Trophoblast cell (in vitro differentiated cells and primary cell): ENCODE measurements at regions not wholly inside any gene's neighbourhood (a gene's known extent, or its start where the extent isn't known, plus 50 kb on each side); places are given as distances from the start of the nearest gene placed in this dataset.

Experiments used
- DNase-seq, 2 donors: peaks; one replicate each; pipeline ENCODE4 v3.0.0-alpha.2; 2016
- H2AFZ ChIP-seq: 2 replicates; pipeline ENCODE4 v1.6.1; 2013; ENCODE audit warnings: low read length, moderate library complexity, mild to moderate bottlenecking; ENCODE audit not compliant: insufficient read depth, poor library complexity
- H2AK5ac ChIP-seq: 2 replicates; pipeline ENCODE4 v1.6.1; 2013; ENCODE audit warnings: mild to moderate bottlenecking, low read length
- H2BK120ac ChIP-seq: 2 replicates; pipeline ENCODE4 v1.6.1; 2013; ENCODE audit warnings: low read length, mild to moderate bottlenecking, moderate library complexity; ENCODE audit not compliant: insufficient read depth, poor library complexity
- H2BK12ac ChIP-seq: 2 replicates; pipeline ENCODE4 v1.6.1; 2013; ENCODE audit warnings: mild to moderate bottlenecking, low read length, moderate library complexity
- H2BK5ac ChIP-seq: 2 replicates; pipeline ENCODE4 v1.6.1; 2013; ENCODE audit warnings: low read length, low read depth, moderate library complexity, mild to moderate bottlenecking; ENCODE audit not compliant: poor library complexity
- H3K14ac ChIP-seq: 2 replicates; pipeline ENCODE4 v1.6.1; 2013; ENCODE audit warnings: mild to moderate bottlenecking, low read length
- H3K18ac ChIP-seq: 2 replicates; pipeline ENCODE4 v1.6.1; 2013; ENCODE audit warnings: mild to moderate bottlenecking, low read length
- H3K23ac ChIP-seq: 2 replicates; pipeline ENCODE4 v1.6.1; 2013; ENCODE audit warnings: low read length
- H3K27ac ChIP-seq: 2 replicates; pipeline ENCODE4 v1.5.1; 2013; ENCODE audit warnings: low read depth, mild to moderate bottlenecking, inconsistent platforms, low read length, moderate library complexity
- H3K27me3 ChIP-seq: 2 replicates; pipeline ENCODE4 v1.6.1; 2013; ENCODE audit warnings: inconsistent platforms, mild to moderate bottlenecking, low read length, moderate library complexity; ENCODE audit not compliant: insufficient read depth
- H3K36me3 ChIP-seq, 2 experiments: 1 replicate in 1 of 2; 2 replicates in 1 of 2; pipeline ENCODE4 v1.6.1; 2013; ENCODE audit warnings: low read length in 2 of 2, mild to moderate bottlenecking in 2 of 2, moderate library complexity in 1 of 2; ENCODE audit not compliant: insufficient read depth in 2 of 2, control insufficient read depth in 1 of 2
- H3K4ac ChIP-seq: 2 replicates; pipeline ENCODE4 v1.6.1; 2013; ENCODE audit warnings: low read depth, mild to moderate bottlenecking, low read length, moderate library complexity
- H3K4me1 ChIP-seq, 2 experiments: 1 replicate in 1 of 2; 2 replicates in 1 of 2; pipeline ENCODE4 v1.6.1; 2013; ENCODE audit warnings: low read length in 2 of 2, mild to moderate bottlenecking in 2 of 2, moderate library complexity in 1 of 2; ENCODE audit not compliant: insufficient read depth in 2 of 2, control insufficient read depth in 1 of 2
- H3K4me2 ChIP-seq: 2 replicates; pipeline ENCODE4 v1.6.1; 2013; ENCODE audit warnings: inconsistent platforms, mild to moderate bottlenecking, low read length, moderate library complexity
- H3K4me3 ChIP-seq: 2 replicates; pipeline ENCODE4 v1.5.1; 2013; ENCODE audit warnings: mild to moderate bottlenecking, low read depth, low read length, inconsistent platforms
- H3K79me1 ChIP-seq: one replicate; pipeline ENCODE4 v1.6.1; 2013; ENCODE audit warnings: low read length
- H3K79me2 ChIP-seq: 2 replicates; pipeline ENCODE4 v1.6.1; 2013; ENCODE audit warnings: low read length, mild to moderate bottlenecking; ENCODE audit not compliant: control insufficient read depth, insufficient read depth, poor library complexity
- H3K9ac ChIP-seq: 2 replicates; pipeline ENCODE4 v1.6.1; 2013; ENCODE audit warnings: mild to moderate bottlenecking, low read length
- H3K9me3 ChIP-seq: 2 replicates; pipeline ENCODE4 v1.6.1; 2013; ENCODE audit warnings: low read depth, mild to moderate bottlenecking, control low read depth, inconsistent platforms, low read length; ENCODE audit not compliant: insufficient read depth
- H4K12ac ChIP-seq: 2 replicates; pipeline ENCODE4 v1.6.1; 2013; ENCODE audit warnings: low read depth, mild to moderate bottlenecking, low read length, moderate library complexity
- H4K8ac ChIP-seq: 2 replicates; pipeline ENCODE4 v1.6.1; 2013; ENCODE audit warnings: low read depth, mild to moderate bottlenecking, low read length, moderate library complexity
- H4K91ac ChIP-seq: one replicate; pipeline ENCODE4 v1.6.1; 2013; ENCODE audit warnings: low read depth, mild to moderate bottlenecking, low read length, moderate library complexity
- WGBS: extraction: QIAGEN DNeasy Blood & Tissue Kit; methylation state at CpG from one replicate; pipeline ENCODE4 v1.1.7; 2013; ENCODE audit warnings: missing lambda C conversion rate; ENCODE audit not compliant: insufficient read length, insufficient coverage; ENCODE audit errors: extremely low coverage; 5-methylcytosine and 5-hydroxymethylcytosine counted together

DNA sequence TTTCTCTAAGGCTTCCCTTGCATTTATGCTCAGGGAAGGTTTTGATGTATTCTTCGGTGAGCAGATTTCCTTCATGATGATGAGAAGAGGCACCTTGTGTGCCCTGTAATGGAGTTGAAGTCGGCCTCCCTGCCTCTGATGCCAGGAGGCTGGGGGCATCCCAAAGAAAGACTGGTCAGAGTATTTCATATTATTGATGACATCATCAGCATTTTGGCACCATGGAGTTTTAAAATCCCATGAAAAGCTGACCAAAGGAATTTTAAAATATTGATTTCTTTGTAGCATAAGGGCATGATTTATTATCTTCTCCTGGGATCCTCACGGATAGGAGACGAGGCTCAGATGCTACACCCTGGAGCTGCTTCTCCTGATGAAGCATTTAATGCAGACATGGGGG is 231.2 kb upstream of the IRX1 start:
- H3K79me1 ChIP-seq: no peaks in the 10 kb centered on the region
- H3K79me2 ChIP-seq: no peaks in the 10 kb centered on the region
- H2BK12ac ChIP-seq: no peak overlapping the region
- no peaks in the 10 kb centered on the region for H3K4me1 ChIP-seq
- H2BK120ac ChIP-seq: no peak overlapping the region
- no peak overlapping the region for H2AK5ac ChIP-seq
- no peak overlapping the region for H3K27ac ChIP-seq
- H2AFZ ChIP-seq: no peak overlapping the region
- no peaks in the 10 kb centered on the region for H3K27me3 ChIP-seq
- no peak overlapping the region for H3K18ac ChIP-seq
- H3K4ac ChIP-seq: no peak overlapping the region
- H3K4me3 ChIP-seq: no peak overlapping the region
- H4K91ac ChIP-seq: no peak overlapping the region
- H3K4me2 ChIP-seq: no peak overlapping the region
- no peak overlapping the region for H3K14ac ChIP-seq
- H3K9ac ChIP-seq: no peak overlapping the region
- no peak overlapping the region for H4K12ac ChIP-seq
- H3K36me3 ChIP-seq: no peaks in the 10 kb centered on the region
- no peak for DNase-seq
- peaks cover 3% of the 10 kb centered on the region for H3K9me3 ChIP-seq
- H2BK5ac ChIP-seq: no peak overlapping the region
- no peak overlapping the region for H3K23ac ChIP-seq
- no peak overlapping the region for H4K8ac ChIP-seq
- WGBS: no CpG with 5 or more reads among the region's 4 CpGs

DNA sequence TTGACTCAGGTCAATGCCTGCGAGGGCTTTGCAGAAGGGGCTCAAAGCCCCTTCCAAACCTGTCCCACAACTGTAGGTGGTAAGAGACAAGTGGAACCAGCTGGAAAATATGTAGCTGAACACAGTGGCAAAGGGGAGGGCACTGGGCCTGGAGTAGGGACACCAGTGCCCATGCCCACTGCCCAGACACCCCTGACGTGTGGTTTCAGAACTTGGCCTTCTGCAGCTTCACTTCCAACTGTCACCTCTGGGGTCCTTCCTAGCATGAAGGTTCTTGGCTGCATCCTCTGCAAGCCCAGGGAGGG is 233.1 kb upstream of the IRX1 start:
- no peak overlapping the region for H4K8ac ChIP-seq
- H3K9me3 ChIP-seq: peaks cover 3% of the 10 kb centered on the region
- no peak overlapping the region for H3K27ac ChIP-seq
- no peak overlapping the region for H4K91ac ChIP-seq
- H3K4me2 ChIP-seq: no peak overlapping the region
- no peak overlapping the region for H2BK120ac ChIP-seq
- H3K14ac ChIP-seq: no peak overlapping the region
- no CpG with 5 or more reads among the region's 2 CpGs for WGBS
- H4K12ac ChIP-seq: no peak overlapping the region
- no peak for DNase-seq
- H3K79me1 ChIP-seq: no peaks in the 10 kb centered on the region
- no peaks in the 10 kb centered on the region for H3K4me1 ChIP-seq
- H2AK5ac ChIP-seq: no peak overlapping the region
- no peak overlapping the region for H2AFZ ChIP-seq
- no peak overlapping the region for H3K23ac ChIP-seq
- H2BK12ac ChIP-seq: no peak overlapping the region
- H3K27me3 ChIP-seq: no peaks in the 10 kb centered on the region
- H3K4ac ChIP-seq: no peak overlapping the region
- H3K79me2 ChIP-seq: no peaks in the 10 kb centered on the region
- no peak overlapping the region for H2BK5ac ChIP-seq
- H3K36me3 ChIP-seq: no peaks in the 10 kb centered on the region
- H3K18ac ChIP-seq: no peak overlapping the region
- no peak overlapping the region for H3K4me3 ChIP-seq
- no peak overlapping the region for H3K9ac ChIP-seq

DNA sequence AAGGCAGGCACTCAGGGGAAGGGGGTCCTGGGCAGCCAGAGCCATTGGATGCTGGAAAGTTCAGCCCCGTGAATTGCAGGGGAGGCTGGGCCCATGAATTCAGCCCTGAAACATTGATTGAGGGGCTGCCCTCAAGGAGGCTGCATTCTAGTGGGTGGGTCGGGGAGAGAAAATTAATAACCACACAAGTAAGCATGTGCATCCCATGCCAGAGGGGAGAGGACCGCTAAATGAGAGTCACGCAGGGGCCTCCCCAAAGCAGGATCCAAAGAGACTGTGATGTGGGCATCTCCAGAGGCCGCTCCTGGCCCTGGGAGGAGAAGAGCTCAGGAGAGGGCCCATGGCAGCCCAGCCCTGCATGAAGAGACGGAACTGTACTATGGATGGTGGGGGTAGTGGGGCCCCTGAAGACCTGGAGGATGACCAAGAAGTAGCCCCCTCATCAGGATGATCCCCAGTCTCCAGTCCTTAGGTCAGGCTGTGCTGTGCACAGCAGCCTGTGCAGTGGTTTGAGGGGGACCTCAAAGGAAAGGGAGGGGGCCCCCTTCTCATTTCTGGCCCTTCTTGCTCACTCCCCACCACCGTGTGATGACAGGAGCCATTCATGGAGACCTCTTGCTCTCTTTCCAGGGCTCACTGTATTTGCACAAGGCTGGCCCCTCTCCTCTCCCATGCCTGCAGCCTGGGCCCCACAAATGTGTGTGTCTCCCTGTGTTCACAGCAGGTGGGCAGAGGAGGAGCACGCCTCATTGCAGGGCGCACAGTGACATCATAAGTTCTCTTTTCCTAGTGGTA is 233.6 kb upstream of the IRX1 start:
- Histone ChIP-seq H3K27me3 (no peaks in the 10 kb centered on the region), H3K9me3 (peaks cover 3% of the 10 kb centered on the region), H4K91ac (no peak overlapping the region), H3K9ac (no peak overlapping the region), H3K4me1 (no peaks in the 10 kb centered on the region), H3K14ac (no peak overlapping the region), H2BK12ac (no peak overlapping the region), H4K12ac (no peak overlapping the region), H3K79me1 (no peaks in the 10 kb centered on the region), H2BK5ac (no peak overlapping the region), H2AFZ (no peak overlapping the region), H3K27ac (no peak overlapping the region), H4K8ac (no peak overlapping the region), H3K79me2 (no peaks in the 10 kb centered on the region), H3K23ac (no peak overlapping the region), H2AK5ac (no peak overlapping the region), H3K4ac (no peak overlapping the region), H3K18ac (no peak overlapping the region), H3K36me3 (no peaks in the 10 kb centered on the region), H3K4me2 (no peak overlapping the region), H2BK120ac (no peak overlapping the region), H3K4me3 (no peak overlapping the region)
- no CpG with 5 or more reads among the region's 9 CpGs for WGBS
- no peak for DNase-seq

DNA sequence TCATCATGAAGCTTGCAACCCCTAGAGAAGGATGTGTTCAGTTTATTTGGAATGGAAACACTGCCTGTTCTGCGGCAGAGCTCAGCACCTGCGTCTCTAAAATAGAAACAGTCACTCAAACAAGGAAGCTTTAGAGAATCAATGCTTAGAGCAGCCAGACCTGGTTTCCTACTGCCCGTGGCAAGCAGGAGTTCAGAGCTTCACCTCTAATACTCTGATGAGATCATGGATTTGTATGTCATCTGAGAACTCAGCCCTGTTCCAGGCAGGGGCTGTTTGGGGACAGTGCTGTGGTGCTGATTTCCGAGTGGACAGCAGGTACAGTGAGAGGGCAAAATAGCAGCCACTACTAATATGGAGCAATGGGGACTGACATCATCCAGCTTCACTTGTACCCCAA is 236.0 kb upstream of the IRX1 start:
- Histone ChIP-seq H3K4me2 (no peak overlapping the region), H3K23ac (no peak overlapping the region), H3K36me3 (no peaks in the 10 kb centered on the region), H3K79me2 (no peaks in the 10 kb centered on the region), H4K91ac (no peak overlapping the region), H2BK12ac (no peak overlapping the region), H4K12ac (no peak overlapping the region), H3K27me3 (no peaks in the 10 kb centered on the region), H4K8ac (no peak overlapping the region), H3K9ac (no peak overlapping the region), H3K14ac (no peak overlapping the region), H2BK120ac (no peak overlapping the region), H3K4ac (no peak overlapping the region), H3K4me1 (no peaks in the 10 kb centered on the region), H3K9me3 (peaks cover 3% of the 10 kb centered on the region), H3K18ac (no peak overlapping the region), H3K4me3 (no peak overlapping the region), H2AK5ac (no peak overlapping the region), H3K79me1 (no peaks in the 10 kb centered on the region), H2AFZ (no peak overlapping the region), H2BK5ac (no peak overlapping the region), H3K27ac (no peak overlapping the region)
- no peak for DNase-seq
- no CpG with 5 or more reads among the region's 4 CpGs for WGBS
